GM21529 (cell line): ENCODE measurements at regions not wholly inside any gene's neighbourhood (a gene's known extent, or its start where the extent isn't known, plus 50 kb on each side); places are given as distances from the start of the nearest gene placed in this dataset.

Experiments used
- ATAC-seq: cut with Tn5 transposase; IDR thresholded peaks from one replicate; pipeline ENCODE4 v1.9.1; 2021; ENCODE audit not compliant: unreplicated experiment

DNA sequence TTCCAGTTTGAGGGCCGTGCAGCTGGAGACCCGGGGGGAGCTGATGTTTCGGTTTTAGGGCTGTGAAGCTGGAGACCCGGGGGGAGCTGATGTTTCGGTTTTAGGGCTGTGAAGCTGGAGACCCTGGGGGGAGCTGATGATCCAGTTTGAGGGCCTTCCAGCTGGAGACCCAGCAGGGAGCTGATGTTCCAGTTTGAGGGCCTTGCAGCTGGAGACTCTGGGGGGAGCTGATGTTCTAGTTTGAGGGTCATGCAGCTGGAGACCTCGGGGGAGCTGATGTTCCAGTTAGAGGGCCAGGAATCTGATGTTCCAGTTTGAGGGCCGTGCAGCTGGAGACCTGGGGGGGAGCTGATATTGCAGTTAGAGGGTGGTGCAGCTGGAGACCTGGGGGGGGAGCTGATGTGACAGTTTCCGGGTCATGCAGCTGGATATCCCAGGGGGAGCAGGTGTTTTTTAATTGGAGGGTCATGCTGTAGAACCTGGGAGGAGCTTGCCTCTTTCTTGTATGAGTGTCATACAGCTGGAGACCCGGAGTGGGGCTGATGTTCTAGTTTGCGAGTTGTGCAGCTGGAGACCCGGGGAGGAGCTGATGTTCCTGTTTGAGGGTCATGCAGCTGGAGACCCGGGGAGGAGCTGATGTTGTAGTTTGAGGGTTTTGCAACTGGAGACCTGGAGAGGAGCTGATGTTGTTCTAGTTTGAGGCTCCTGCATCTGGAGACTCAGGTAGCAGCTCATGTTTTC, 153.2 kb downstream of the RTP5 start:
- no peak for ATAC-seq

DNA sequence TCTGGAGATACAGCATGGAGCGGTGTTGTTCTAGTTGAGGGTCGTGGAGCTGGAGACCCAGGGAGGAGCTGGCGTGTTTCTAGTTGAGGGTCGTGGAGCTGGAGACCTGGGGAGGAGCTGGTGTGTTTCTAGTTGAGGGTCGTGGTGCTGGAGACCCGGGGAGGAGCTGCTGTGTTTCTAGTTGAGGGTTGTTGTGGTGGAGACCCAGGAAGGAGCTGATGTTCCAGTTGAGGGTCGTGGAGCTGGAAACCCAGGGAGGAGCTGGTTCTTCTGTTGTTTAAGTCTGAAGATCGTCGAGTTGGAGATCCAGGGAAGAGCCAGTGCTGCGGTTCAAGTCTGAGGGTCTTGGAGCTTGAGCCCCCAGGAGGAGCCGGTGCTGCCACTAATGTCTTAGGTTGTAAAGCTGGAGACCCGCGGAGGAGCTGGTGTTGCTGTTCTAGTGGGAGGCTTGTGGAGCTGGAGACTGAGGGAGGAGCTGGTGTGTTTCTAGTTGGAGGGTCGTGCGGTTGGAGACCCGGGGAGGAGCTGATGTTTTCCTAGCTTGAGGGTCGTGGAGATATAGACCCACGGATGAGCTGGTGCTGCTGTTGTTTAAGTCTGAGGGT, 155.3 kb downstream of the RTP5 start:
- no peak for ATAC-seq

DNA sequence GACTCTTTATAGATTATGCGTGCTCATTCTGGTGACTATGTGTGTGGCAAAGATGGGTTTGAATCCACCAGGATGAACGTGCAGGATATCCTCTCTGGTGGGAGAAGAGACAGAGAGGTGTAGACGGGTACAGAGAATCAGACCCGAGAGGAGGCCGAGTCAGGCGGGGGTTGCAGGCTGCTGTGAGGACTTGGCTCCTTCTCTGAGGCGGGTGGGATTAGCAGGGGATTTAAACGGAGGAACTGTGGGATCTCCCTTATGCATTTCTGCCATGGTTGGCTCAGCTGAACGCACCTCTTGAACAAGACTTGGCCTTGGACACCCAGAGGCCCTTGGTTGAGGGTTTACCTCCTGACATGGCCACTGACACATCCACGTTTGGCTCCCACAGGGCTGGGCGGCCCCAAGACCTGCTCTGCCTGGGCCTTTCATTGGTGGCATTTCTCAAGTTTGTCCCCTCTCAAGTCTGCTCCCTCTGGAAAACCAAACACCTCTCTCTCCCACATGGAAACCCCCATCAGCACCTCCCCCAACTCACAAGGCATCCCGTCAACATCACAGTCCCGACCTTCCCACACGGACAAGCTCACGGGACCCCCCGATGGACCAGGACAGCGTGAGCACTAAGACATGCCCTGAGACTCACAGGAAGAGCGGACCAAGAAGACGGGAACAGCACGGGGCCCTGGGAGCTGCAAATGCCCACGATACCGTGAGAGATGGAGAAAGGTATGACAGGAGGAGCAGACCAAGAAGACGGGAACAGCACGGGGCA, 158.3 kb downstream of the RTP5 start:
- ATAC-seq: no peak

DNA sequence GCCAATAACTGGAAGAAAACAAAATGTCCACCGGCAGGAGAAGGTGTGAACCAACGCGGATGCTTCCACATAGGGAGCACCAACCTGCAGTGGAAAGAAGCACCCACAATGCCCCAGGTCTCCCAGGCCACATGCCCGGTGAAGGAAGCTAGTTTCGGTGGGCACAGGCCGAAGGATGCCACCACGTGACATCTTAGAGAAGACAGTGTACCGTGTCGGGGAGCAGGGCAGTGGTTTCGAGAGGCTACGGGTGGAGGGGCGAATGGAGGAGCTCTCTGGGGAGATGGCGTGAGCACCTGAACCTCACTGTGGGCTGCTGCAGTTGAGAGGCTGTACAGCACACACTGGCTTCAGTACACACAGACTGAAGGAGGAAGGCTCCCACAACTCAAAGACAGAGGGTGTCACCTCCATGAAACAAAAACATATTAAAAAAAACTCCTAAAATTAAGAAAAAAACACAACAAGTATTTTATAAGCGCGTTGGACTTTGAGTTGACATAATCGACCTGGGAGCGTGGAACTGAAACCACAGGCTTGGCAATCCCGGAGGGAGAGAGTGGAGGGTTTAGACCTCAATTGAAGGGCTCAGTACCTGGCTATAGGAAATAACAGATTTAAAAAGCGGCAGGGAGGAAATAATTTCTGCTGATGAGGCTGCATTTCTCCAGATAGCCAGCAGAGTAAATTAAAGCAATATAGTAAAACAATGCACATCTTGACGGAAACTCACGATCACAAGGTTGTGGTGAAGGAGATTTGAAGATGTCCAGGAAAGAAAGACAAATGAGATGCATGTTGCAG, 160.1 kb downstream of the RTP5 start:
- no peak for ATAC-seq

DNA sequence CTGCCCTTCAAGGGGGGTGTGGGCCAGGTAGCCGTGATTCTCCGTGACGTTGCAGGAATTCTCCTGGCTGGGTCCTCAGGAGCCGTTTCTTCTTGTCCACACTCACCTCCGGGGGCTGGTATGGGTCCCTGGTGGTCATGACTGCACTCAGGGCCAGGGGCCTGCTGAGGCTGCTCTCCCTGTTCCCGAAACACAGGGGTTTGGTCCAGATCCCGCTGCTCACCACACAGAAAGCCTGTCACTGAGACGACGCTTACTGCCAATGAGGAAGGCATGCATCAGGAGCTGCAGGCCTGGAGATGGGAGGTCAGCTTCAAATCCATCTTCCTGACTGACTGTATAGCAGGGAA, 160.7 kb downstream of the RTP5 start:
- no peak for ATAC-seq

DNA sequence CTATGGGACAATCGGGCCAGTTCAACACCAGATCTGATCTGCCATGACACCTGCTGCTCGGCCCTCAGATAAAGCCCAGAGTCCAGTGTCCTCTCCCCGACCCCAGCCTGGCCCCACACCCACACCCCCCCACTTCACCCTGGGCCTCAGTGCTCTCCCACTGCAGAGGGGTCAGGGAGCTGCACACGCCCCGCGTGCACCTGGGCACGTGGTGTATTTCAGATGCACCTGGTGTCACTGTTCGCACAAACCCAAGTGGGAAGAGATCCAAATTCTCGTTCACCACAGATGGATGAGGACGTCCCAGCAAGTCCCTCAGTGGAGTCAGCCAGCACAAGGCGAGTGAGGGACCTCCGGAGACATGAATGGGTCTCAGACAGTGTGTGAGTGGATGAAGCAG, 161.3 kb downstream of the RTP5 start:
- no peak for ATAC-seq

DNA sequence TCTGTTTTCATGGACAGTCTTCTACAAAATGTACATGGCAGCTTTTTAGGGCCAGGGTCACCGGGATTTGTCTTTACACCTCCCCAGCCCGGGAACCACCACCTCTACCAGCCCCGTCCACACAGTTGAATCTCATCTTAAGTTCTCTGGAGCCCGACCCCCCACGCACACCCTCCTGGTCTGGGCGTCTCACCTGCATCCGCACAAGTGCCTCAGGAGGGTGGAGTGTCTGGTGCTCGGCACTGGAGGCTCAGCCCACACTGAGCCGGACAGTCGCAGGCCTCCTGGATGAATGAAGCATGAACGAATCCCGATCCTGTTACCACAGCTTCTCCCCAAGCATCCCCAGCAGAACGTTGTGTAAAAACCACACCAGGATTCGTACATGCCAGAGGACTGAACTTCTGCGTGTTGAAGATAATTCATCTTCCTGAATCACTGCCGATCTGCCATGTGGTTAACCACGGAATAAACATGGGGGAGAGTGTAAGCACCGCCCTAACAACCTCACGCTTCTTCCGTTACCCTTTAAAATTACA, 162.0 kb downstream of the RTP5 start:
- ATAC-seq: no peak

DNA sequence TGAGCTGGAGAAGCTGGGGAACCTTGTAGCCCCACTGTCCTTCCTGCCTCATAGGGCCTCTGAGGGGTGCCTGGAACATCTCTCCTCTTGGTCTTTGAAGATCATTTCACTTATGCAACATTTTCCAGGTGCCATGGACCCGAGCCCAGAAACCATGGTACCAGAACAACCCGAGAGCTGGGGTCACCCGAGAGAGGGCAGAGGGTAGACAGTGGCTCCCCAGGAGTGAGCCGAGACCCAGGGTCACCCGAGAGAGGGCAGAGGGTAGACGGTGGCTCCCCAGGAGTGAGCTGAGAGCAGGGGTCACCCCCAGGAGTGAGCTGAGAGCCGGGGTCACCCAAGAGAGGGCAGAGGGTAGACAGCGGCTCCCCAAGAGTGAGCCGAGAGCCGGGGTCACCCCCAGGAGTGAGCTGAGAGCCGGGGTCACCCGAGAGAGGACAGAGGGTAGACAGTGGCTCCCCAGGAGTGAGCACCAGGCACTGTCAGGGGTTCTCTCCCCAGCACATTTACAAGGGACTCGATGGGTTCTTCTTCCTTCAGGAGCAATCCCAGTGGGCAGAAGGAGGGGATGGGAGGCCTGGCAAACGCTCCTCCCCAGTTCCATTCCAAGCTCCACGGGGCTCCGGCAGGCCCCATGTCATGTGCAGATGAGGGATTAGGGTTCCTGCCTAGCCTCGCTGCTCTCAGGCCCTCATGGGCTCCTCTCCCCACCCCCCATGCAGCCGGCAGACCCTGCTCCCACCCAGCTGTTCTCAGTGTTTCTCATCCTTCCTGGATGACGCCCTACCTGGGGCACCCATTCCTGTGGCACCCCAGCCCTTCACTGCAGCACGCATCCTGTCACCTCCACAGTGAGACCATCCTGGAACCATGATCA, 163.5 kb downstream of the RTP5 start:
- no peak for ATAC-seq

DNA sequence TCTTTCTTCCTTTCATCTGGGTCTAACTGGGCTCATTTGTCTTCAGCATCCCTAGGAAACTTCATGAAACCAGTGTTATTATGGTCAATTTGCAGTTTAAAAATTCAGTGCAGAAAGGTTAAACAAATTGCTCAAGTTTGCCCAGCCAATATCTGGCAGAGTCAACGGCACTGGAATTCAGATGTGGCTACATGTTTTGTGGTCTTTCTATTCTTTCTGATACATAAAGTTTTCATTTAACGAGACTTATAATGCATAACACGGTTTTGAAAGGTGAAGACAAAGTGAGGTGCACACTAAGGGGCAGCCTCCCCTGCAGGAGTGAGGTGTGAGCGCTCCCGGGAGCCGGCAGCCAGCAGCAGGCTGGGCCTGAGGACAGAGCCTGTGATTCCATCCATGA, 164.6 kb downstream of the RTP5 start:
- ATAC-seq: no peak

DNA sequence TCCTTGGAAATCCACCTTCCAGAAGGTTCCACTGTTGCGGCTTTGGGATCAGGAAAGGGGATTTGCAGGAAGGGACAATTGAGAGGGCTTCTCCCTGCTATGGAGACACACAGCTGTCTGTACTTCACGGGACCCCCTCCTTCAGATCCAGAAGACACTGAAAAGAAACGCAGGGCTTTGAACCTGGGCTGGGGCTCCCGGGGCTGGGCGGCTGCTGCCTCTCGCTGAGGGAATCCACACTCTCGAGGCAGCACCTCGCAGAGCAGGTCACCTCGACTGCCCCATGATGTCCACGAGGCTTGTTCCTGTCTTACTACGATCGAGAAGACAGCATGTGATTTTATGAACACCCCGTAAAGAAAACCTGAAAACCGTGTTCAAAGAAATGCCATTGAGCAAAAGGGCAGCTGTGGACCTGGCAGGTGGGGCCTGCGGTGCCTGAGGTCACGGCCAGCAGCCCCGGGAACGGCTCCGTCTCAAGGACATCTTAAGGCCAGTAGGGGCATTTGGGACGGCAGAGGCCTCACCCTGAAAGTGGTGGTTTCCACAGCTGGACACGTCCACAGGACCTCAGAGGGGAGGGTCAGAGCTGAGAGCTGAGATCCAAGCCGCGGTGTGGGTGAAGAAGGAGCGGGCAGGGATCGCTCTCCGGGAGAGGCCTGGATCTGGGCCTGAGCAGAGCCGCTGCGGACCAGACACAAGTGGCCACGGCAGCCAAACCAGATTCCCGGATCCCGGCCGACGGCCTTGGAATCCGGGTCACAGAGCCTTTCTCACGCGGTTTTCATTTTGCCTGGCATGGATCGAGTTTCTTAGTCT, 165.7 kb downstream of the RTP5 start:
- ATAC-seq: no peak

DNA sequence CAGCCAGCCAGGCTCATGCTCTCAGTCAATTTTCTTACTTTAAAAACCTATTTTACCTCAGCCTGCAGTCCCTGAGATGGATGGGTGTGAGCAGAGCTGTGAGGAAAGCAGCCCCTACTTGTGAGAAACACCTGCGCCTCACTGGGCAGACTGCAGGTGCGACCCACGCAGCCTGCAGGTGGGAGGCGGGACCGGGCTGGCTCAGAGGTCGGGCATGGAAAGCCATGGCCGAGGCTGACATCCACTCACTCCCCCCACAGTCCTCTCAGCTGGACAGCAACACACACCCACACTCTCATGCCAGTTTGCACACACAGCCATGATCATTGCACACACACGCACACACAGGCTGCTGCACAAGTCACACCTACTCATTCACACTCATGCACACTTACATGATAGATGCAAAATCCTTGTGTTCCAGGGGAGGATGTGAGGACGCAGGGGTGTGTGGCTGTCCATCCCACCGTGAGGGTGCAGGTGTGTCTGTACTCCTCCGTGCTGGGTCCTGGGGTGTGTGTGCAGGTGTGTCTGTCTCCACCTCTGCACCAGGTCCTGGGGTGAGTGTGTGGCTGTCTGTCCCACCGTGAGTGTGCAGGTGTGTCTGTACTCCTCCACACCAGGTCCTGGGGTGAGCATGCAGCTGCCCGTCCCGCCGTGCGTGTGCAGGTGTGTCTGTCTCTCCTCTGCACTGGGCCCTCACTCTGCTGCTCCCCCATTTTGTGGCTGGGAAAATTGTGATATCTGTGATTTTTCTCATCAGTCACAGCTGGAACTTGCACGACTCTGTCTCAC, 166.5 kb downstream of the RTP5 start:
- ATAC-seq: no peak

DNA sequence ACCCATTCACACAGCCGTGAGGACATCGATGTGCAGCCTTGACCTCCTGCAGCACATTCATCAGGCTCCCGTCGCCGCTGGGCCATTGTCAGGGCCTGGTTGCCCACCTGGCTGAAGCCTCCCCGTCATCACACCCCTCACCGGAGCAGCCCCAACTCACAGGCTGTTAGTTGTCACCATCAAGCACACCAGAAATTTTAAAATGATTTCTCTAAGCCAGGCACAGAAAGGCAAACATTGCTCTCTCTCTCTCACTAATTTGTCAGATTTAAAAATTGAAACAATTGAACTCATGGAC, 167.1 kb downstream of the RTP5 start:
- no peak for ATAC-seq

DNA sequence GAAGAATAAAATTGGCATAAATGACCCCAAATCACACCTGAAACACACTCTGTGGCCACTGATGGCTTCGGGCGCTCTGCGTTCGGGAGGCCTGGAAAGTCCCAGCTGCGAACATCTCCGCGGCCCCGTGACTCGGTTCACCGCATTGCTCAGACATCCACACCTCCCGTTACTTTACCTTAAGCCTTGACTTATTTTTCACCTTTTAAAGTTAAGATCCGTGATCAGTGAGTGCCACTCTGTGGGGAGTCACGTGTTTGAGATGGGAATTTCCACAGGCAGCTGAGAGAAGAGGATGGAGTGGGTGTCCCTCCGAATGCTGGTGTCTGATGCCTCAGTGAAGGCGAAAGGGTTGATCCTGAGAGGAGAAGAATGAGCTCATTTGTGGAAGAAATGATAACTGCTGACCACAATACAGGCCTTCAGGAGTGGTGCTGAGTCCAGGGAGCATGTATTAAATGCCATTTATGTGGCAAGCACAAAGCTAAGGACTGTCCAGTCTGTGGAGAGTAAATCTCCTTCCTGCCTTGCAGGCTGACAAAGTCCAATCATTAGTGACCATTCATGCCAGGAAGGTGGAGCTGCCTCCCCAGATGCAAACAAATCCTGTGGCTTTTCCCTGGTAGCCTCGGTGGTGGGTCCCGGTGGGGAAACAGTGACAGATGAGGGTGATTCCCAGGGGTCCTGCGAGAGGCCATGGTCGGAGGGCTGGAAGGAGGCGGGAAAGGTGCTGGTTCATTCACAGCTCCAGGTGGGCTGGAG, 168.8 kb downstream of the RTP5 start:
- ATAC-seq: no peak

DNA sequence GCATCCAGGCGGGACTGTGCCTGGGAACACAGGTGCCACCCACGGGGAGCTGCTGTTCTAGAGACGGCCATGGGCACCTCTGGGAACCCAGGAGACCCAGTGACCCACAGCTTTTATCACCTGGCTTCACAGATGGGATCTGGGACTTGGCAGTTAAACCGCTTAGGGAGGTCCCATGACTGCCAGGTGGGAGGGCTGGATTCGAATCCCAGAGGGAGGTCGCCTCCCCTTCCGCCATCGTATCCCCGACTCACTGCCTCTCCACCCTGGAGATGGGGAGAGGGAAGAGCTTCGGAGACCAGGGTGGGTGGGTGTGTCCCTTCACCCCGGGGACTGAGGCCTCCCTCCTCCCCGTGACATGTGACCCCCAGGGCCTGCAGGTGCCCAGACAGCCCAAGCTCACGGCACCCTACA, 169.4 kb downstream of the RTP5 start:
- no peak for ATAC-seq

DNA sequence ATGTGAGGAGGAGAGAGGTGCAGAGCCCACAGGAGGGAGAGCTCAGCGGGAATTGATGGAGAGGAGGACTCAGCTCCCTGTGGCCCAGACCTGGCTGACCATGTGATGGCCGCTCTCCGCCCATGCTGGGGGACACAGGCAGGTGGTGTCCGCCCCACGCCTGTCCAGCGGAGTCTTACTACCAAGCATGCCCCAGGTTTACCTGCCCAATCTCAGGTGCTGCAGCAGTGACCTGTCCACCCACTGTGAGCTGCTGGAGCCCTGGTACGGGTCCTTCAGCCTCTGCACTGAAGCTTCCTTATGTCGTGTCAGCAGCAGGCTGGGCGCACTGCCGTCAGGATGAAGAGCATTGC, 170.8 kb downstream of the RTP5 start:
- ATAC-seq: no peak

DNA sequence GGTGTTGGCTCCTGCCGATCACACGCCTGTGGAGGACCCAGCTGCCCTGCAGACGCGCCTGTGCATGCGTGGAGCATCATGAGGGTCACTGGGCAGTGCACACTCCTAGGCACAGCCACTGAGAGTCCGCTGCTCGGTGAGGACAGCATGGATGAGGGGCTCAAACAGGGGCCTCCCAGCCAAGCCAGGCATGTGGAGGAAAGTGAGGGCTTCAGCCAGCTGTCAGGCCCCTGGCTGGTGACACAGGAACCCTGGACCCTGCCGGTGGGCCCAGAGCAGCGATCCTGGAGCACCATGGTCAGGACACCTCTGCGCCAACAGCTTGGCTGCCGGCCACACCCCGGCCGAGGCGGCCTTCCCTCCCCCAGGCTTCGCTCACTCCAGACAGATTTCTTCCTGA, 171.2 kb downstream of the RTP5 start:
- ATAC-seq: no peak

DNA sequence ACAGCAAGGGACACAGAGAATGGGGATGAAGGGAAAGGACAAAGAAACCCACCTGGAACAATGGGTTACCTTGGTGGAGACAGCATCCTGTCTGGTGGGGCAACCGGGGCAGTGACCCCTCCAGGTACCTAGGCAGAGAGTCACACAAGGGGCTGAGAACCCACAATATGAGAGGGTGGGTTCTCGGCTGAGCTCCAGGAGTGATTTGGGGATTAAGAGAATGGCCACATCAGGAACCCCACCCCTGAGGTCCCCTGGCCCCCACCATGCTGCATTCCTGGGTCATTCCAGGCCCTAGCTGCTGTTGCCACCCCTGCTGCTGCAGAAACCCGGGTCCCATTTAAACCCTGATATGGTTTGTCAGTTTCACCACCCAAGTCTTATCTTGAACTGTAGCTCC, 172.3 kb downstream of the RTP5 start:
- no peak for ATAC-seq
